Small intestine (tissue), 7 donors: ENCODE measurements at regions not wholly inside any gene's neighbourhood (a gene's known extent, or its start where the extent isn't known, plus 50 kb on each side); places are given as distances from the start of the nearest gene placed in this dataset.
A peak's percentile ranks its signal among the peaks of the same experiment; 100 is the strongest.

Source experiments
- DNase-seq, 2 donors: peaks; one replicate each; pipeline versions ENCODE4 v3.0.0 to v3.0.0-alpha.2; 2013
- FAIRE-seq: peaks from 2 replicates; lab custom pipeline; 2012; peaks lifted over from hg19 to GRCh38; lab: Jason Lieb, UNC
- H3K27ac ChIP-seq, 3 donors: one replicate each; pipeline ENCODE4 v1.5.1; 2013; ENCODE audit warnings: low read length in 2 of 3, mild to moderate bottlenecking in 2 of 3, control low read depth in 1 of 3, inconsistent platforms in 1 of 3, low read depth in 1 of 3, moderate library complexity in 1 of 3
- H3K27me3 ChIP-seq, 3 donors: one replicate each; pipeline ENCODE4 v1.6.1; 2013; ENCODE audit warnings: low read length in 3 of 3, inconsistent platforms in 1 of 3; ENCODE audit not compliant: control insufficient read depth in 3 of 3, insufficient read depth in 3 of 3
- H3K36me3 ChIP-seq, 3 donors: one replicate each; pipeline ENCODE4 v1.6.1; 2013; ENCODE audit warnings: low read length in 3 of 3, inconsistent platforms in 1 of 3, low read depth in 1 of 3, mild to moderate bottlenecking in 1 of 3, moderate library complexity in 1 of 3; ENCODE audit not compliant: control insufficient read depth in 3 of 3, insufficient read depth in 2 of 3
- H3K4me1 ChIP-seq, 3 donors: one replicate each; pipeline ENCODE4 v1.6.1; 2013; ENCODE audit warnings: low read length in 2 of 3, inconsistent platforms in 1 of 3, low read depth in 1 of 3, mild to moderate bottlenecking in 1 of 3, moderate library complexity in 1 of 3; ENCODE audit not compliant: control insufficient read depth in 3 of 3, insufficient read depth in 2 of 3
- H3K4me3 ChIP-seq, 3 donors: one replicate each; pipeline ENCODE4 v1.5.1; 2013; ENCODE audit warnings: low read length in 3 of 3, control low read depth in 1 of 3, inconsistent platforms in 1 of 3, low read depth in 1 of 3, mild to moderate bottlenecking in 1 of 3, moderate library complexity in 1 of 3
- H3K9me3 ChIP-seq, 2 donors: one replicate each; pipeline ENCODE4 v1.6.1; 2013; ENCODE audit warnings: low read depth in 1 of 2, low read length in 1 of 2; ENCODE audit not compliant: control insufficient read depth in 2 of 2, insufficient read depth in 1 of 2
- WGBS, 3 donors: extraction: QIAGEN DNeasy Blood & Tissue Kit; methylation state at CpG; one replicate each; pipeline ENCODE4 v1.1.7; 2013; 5-methylcytosine and 5-hydroxymethylcytosine counted together
- donor health status: healthy with polysubstance abuse.
- donor health status: control.
- donor health status: control.
- donor health status: Bipolar disorder and iron deficiency.
- donor health status: healthy.

DNA sequence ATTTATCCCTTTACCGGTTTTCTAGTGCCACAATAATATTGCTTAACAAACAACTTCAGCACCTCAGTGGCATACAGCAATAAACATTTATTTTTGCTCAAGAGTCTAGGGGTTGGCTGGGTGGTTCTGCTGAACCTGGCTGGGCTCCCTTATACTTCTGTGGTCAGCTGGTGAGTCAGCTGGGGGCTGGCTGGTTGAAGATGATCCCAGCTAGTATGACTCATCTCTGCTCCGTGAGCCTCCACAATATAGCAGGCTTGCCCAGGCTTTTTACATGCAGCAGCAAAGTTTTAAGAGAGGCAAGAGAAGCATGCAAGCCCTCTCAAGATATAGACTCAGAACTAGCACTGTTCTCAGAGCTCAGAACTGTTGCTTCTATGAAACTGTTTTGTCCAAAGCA lies 523.5 kb upstream of the CLINT1 start:
- Histone ChIP-seq H3K4me1 (no peaks in the 10 kb centered on the region), H3K9me3 (no peaks in the 10 kb centered on the region), H3K27ac (no peak overlapping the region), H3K36me3 (no peaks in the 10 kb centered on the region), H3K4me3 (no peak overlapping the region), H3K27me3 (no peaks in the 10 kb centered on the region)
- no peak for FAIRE-seq
- 19 to 26% (median 21%) methylated on average over 2 of the region's 2 CpGs for WGBS, 3 donors
- peak in 1 of 2 donors; percentile 46 for DNase-seq

- H3K36me3 ChIP-seq: no peaks in the 10 kb centered on the region
- no peak for FAIRE-seq
- H3K27ac ChIP-seq: no peak overlapping the region
- WGBS, 3 donors: 54 to 81% (median 69%) methylated on average over 4 of the region's 4 CpGs
- no peaks in the 10 kb centered on the region for H3K27me3 ChIP-seq
- no peak overlapping the region for H3K4me3 ChIP-seq
- DNase-seq: no peak
- no peaks in the 10 kb centered on the region for H3K9me3 ChIP-seq
- H3K4me1 ChIP-seq: no peaks in the 10 kb centered on the region
These were observed 522.7 kb upstream of the CLINT1 start for GRCh38 chr5:158381614-158382160.

DNA sequence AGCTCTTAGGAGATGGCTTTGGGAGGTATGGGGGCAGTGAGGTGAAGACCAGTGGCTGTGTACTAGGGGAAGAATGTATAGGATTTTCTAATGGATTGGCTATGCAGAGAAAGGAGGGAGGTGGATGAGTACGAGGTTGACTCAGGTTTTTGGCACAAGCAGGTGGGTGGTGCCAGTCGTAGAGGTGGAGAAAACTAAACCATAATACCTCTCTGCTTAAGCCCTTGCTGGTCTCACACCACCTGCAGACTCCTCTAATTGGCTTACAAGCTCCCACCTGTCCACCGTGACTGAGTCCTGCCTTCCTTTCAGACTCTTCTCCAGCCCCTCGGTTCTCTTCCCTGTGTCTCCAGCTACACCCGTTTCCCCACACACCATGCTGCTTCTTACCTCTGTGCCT lies 521.7 kb upstream of the CLINT1 start:
- no peak for FAIRE-seq
- 48 to 69% (median 54%) methylated on average over 5 of the region's 5 CpGs for WGBS, 3 donors
- Histone ChIP-seq H3K27me3 (no peaks in the 10 kb centered on the region), H3K27ac (no peak overlapping the region), H3K4me1 (no peaks in the 10 kb centered on the region), H3K9me3 (no peaks in the 10 kb centered on the region), H3K36me3 (no peaks in the 10 kb centered on the region), H3K4me3 (no peak overlapping the region)
- no peak for DNase-seq

DNA sequence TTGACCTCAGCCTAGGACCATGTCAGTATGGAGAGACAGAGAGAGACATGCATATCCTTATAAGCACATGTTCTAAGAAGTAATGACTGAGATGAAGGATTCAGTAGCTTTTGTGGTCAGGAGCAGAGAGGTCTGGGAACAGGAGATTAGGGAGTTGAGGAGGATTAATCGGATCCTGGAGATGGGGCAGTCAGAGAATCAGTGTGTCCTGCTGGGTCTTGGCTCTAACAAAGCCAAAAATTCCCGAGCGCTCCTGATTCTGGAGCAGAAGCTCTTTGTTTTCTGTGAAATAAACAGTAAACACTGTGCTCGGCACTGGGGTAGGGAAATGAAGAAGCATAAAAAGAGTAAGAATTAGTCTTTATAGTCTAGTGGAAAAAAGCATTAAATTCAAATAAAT lies 520.0 kb upstream of the CLINT1 start:
- no peak overlapping the region for H3K27ac ChIP-seq
- FAIRE-seq (no peak), DNase-seq (no peak)
- no peaks in the 10 kb centered on the region for H3K36me3 ChIP-seq
- H3K4me3 ChIP-seq: no peak overlapping the region
- H3K4me1 ChIP-seq: no peaks in the 10 kb centered on the region
- WGBS, 3 donors: 73 to 76% (median 73%) methylated on average over 4 of the region's 4 CpGs
- no peaks in the 10 kb centered on the region for H3K27me3 ChIP-seq
- no peaks in the 10 kb centered on the region for H3K9me3 ChIP-seq

GRCh38 chr5:158376679-158377078 lies 517.7 kb upstream of the CLINT1 start:
- Histone ChIP-seq H3K36me3 (no peaks in the 10 kb centered on the region), H3K9me3 (no peaks in the 10 kb centered on the region), H3K27ac (no peak overlapping the region), H3K27me3 (no peaks in the 10 kb centered on the region), H3K4me1 (no peaks in the 10 kb centered on the region), H3K4me3 (no peak overlapping the region)
- DNase-seq (no peak), FAIRE-seq (no peak)

DNA sequence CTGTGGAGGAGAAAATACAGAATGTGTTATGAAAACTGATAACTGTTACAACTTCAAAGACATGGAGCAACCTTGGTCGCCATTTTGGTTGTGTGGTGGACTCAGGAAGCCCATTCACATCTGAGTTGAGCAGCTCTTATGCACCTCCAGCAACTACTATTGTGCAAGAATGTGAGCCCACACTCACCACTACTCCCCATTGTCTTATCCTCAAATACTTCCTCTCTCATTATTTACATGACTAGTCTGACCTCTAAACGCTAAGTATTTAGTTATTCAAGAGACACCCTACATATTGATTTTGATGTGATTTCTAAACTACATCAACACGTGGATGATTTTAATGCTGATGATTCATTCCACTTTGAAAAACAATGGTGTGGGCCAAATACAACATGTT lies 516.6 kb upstream of the CLINT1 start:
- no peak overlapping the region for H3K27ac ChIP-seq
- 60 to 65% (median 60%) methylated on average over 3 of the region's 3 CpGs for WGBS, 3 donors
- H3K4me1 ChIP-seq: no peaks in the 10 kb centered on the region
- H3K9me3 ChIP-seq: no peaks in the 10 kb centered on the region
- DNase-seq (no peak), FAIRE-seq (no peak)
- no peak overlapping the region for H3K4me3 ChIP-seq
- H3K27me3 ChIP-seq: no peaks in the 10 kb centered on the region
- H3K36me3 ChIP-seq: no peaks in the 10 kb centered on the region

GRCh38 chr5:158373608-158374395 lies 514.9 kb upstream of the CLINT1 start:
- no peak for DNase-seq
- Histone ChIP-seq H3K9me3 (no peaks in the 10 kb centered on the region), H3K36me3 (no peaks in the 10 kb centered on the region), H3K27ac (no peak overlapping the region), H3K4me3 (no peak overlapping the region), H3K27me3 (no peaks in the 10 kb centered on the region), H3K4me1 (no peaks in the 10 kb centered on the region)
- WGBS, 3 donors: 67 to 70% (median 68%) methylated on average over 6 of the region's 6 CpGs
- no peak for FAIRE-seq

DNA sequence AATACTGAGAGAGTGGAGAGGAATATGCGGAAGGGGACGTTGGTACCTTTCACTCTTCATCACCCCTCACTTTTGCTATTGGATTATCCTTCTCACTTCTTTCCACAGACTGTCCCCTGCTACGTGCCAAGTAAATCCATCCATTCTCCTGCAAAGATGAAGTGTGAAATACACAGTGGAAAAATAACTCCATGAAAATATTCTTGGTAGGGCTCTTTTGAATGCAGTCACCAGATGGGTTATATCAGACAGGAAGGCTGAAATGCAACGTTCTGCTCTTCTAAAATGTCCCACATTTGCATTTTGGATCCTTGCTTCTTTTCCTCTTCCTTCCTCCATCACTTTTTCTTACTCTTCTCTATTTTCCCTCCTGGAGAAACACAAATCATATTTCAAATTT lies 510.3 kb upstream of the CLINT1 start:
- Histone ChIP-seq H3K4me1 (no peaks in the 10 kb centered on the region), H3K9me3 (no peaks in the 10 kb centered on the region), H3K4me3 (no peak overlapping the region), H3K36me3 (no peaks in the 10 kb centered on the region), H3K27ac (no peak overlapping the region), H3K27me3 (no peaks in the 10 kb centered on the region)
- WGBS, 3 donors: 65 to 70% (median 66%) methylated on average over 4 of the region's 4 CpGs
- FAIRE-seq: no peak
- no peak for DNase-seq

DNA sequence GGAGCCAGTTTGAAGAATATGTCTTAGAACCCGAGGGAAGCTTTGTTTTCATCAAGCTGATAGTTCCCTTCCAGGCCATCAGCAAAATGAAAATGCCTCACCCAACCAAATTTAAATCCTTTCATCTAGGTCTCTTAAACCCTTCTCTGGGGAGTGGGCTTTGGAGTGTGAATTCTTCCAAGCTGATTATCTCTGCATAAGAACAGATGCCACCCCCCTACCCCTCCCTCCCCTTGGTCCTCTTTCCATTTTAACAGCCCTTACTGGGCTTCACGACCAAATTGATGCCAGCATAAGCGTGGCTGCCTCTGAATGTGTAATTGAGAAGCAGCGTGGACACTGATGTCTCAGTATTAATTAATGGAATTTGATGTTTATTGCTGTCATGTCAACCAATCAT lies 509.7 kb upstream of the CLINT1 start:
- H3K4me3 ChIP-seq: no peak overlapping the region
- H3K9me3 ChIP-seq: no peaks in the 10 kb centered on the region
- no peak for DNase-seq
- 61 to 82% (median 68%) methylated on average over 4 of the region's 4 CpGs for WGBS, 3 donors
- no peaks in the 10 kb centered on the region for H3K36me3 ChIP-seq
- H3K4me1 ChIP-seq: no peaks in the 10 kb centered on the region
- no peaks in the 10 kb centered on the region for H3K27me3 ChIP-seq
- no peak for FAIRE-seq
- no peak overlapping the region for H3K27ac ChIP-seq
